A673 (cell line): ENCODE measurements at regions not wholly inside any gene's neighbourhood (a gene's known extent, or its start where the extent isn't known, plus 50 kb on each side); places are given as distances from the start of the nearest gene placed in this dataset.
"Not testable (repeated sequence)": the region's sequence is repeated elsewhere in the genome, so short reads cannot be mapped to it uniquely, and the experiment has no call there.

Source experiments
- EZH2 ChIP-seq: fragments of 200-600 bp; sonication (generic); IDR thresholded peaks from 2 replicates; pipeline ENCODE4 v1.6.1; 2017; ENCODE audit warnings: borderline replicate concordance, low read depth, mild to moderate bottlenecking, mixed read lengths, antibody characterized with exemption, low read length; ENCODE audit not compliant: poor library complexity, severe bottlenecking
- TF ChIP-seq, protein P1 (sequence below): fragments of 300-800, 200-600 bp; sonication (generic); conservative IDR thresholded peaks from 2 replicates; pipeline ENCODE4 v1.5.1; 2017; ENCODE audit warnings: low read depth, mild to moderate bottlenecking, antibody characterized with exemption, low read length, moderate library complexity, mixed read lengths

DNA sequence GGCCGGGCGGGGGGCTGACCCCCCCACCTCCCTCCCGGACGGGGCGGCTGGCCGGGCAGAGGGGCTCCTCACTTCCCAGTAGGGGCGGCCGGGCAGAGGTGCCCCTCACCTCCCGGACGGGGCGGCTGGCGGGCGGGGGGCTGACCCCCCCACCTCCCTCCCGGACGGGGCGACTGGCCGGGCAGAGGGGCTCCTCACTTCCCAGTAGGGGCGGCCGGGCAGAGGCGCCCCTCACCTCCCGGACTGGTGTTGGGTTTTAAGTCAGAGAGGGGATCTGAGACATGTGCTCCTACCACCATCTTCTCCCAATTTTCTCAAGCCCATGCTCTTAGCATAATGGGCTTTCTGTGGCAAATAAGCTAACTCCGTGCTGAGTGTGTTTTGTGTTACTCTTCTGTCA is 87.5 kb upstream of the TMTC4 start:
- TF ChIP-seq, protein P1, sequence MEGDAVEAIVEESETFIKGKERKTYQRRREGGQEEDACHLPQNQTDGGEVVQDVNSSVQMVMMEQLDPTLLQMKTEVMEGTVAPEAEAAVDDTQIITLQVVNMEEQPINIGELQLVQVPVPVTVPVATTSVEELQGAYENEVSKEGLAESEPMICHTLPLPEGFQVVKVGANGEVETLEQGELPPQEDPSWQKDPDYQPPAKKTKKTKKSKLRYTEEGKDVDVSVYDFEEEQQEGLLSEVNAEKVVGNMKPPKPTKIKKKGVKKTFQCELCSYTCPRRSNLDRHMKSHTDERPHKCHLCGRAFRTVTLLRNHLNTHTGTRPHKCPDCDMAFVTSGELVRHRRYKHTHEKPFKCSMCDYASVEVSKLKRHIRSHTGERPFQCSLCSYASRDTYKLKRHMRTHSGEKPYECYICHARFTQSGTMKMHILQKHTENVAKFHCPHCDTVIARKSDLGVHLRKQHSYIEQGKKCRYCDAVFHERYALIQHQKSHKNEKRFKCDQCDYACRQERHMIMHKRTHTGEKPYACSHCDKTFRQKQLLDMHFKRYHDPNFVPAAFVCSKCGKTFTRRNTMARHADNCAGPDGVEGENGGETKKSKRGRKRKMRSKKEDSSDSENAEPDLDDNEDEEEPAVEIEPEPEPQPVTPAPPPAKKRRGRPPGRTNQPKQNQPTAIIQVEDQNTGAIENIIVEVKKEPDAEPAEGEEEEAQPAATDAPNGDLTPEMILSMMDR: not testable (repeated sequence)
- not testable (repeated sequence) for TF ChIP-seq EZH2
